Prostate gland (tissue), 2 donors: ENCODE measurements at regions not wholly inside any gene's neighbourhood (a gene's known extent, or its start where the extent isn't known, plus 50 kb on each side); places are given as distances from the start of the nearest gene placed in this dataset.

Experiments used
- DNase-seq: peaks from one replicate; pipeline ENCODE4 v3.0.0-alpha.2; 2019; ENCODE audit warnings: low spot score
- H3K27ac ChIP-seq, 2 donors: fragments of 200-600 bp; sonication (generic); 2 replicates each; pipeline ENCODE4 v1.5.1; 2017 to 2019
- H3K27me3 ChIP-seq: fragments of 200-600 bp; sonication (generic); replicated peaks from 2 replicates; pipeline ENCODE4 v1.5.1; 2019; ENCODE audit not compliant: insufficient read depth
- H3K36me3 ChIP-seq, 2 donors: fragments of 200-600 bp; sonication (generic); 1 replicate in 1 of 2; 2 replicates in 1 of 2; pipeline versions ENCODE4 v1.5.1 to v1.8.1; 2017 to 2019
- H3K4me1 ChIP-seq: fragments of 200-600 bp; sonication (generic); replicated peaks from 2 replicates; pipeline ENCODE4 v1.5.1; 2019
- H3K4me3 ChIP-seq, 2 donors: fragments of 200-600 bp; sonication (generic); 2 replicates each; pipeline ENCODE4 v1.5.1; 2017 to 2019
- H3K9me3 ChIP-seq: fragments of 200-600 bp; sonication (generic); 2 replicates; pipeline ENCODE4 v1.5.1; 2017
- POLR2A ChIP-seq: fragments of 450-650 bp; IDR thresholded peaks from one replicate; pipeline ENCODE4 v1.6.1; 2016; ENCODE audit warnings: antibody characterized with exemption, mild to moderate bottlenecking
- POLR2AphosphoS5 ChIP-seq: sonication (generic); formaldehyde crosslinking; IDR thresholded peaks from one replicate; pipeline ENCODE4 v1.6.1; 2017; ENCODE audit warnings: antibody characterized with exemption
- WGBS: methylation state at CpG from one replicate; pipeline ENCODE4 v1.1.5; 2018; 5-methylcytosine and 5-hydroxymethylcytosine counted together
- intact Hi-C: fragments of 100-400 bp; cut with DNase I; formaldehyde crosslinking; loops from one replicate; pipeline ENCODE4 v1.14.2; 2022
- TF ChIP-seq, protein P1 (sequence below), 4 experiments: fragments of 200-600 bp in 2 of 4; fragments of 450-650 bp in 2 of 4; sonication (generic) in 2 of 4; IDR thresholded peaks; 1 replicate in 3 of 4; 2 replicates in 1 of 4; pipeline ENCODE4 v1.5.1; 2016 to 2019; ENCODE audit warnings: antibody characterized with exemption in 4 of 4, mild to moderate bottlenecking in 2 of 4, moderate library complexity in 2 of 4

GRCh38 chr6:6971369-6971768 is 136.4 kb upstream of the RREB1 start:
- TF ChIP-seq POLR2AphosphoS5, result no peak
- TF ChIP-seq POLR2A, result no peak
- TF ChIP-seq, protein P1, sequence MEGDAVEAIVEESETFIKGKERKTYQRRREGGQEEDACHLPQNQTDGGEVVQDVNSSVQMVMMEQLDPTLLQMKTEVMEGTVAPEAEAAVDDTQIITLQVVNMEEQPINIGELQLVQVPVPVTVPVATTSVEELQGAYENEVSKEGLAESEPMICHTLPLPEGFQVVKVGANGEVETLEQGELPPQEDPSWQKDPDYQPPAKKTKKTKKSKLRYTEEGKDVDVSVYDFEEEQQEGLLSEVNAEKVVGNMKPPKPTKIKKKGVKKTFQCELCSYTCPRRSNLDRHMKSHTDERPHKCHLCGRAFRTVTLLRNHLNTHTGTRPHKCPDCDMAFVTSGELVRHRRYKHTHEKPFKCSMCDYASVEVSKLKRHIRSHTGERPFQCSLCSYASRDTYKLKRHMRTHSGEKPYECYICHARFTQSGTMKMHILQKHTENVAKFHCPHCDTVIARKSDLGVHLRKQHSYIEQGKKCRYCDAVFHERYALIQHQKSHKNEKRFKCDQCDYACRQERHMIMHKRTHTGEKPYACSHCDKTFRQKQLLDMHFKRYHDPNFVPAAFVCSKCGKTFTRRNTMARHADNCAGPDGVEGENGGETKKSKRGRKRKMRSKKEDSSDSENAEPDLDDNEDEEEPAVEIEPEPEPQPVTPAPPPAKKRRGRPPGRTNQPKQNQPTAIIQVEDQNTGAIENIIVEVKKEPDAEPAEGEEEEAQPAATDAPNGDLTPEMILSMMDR (IDR thresholded peaks at IDR 0.05), result no peak
- 91% methylated on average over 11 of the region's 11 CpGs for WGBS
- no peaks in the 10 kb centered on the region for H3K27me3 ChIP-seq
- H3K27ac ChIP-seq, result no peak overlapping the region
- no peaks in the 10 kb centered on the region for H3K36me3 ChIP-seq
- no peaks in the 10 kb centered on the region for H3K9me3 ChIP-seq
- no peaks in the 10 kb centered on the region for H3K4me1 ChIP-seq
- H3K4me3 ChIP-seq, result no peak overlapping the region
- intact Hi-C loops, result no loop called here
- DNase-seq, result no peak

GRCh38 chr6:6972456-6972855 is 135.3 kb upstream of the RREB1 start:
- no peaks in the 10 kb centered on the region for H3K9me3 ChIP-seq
- no peaks in the 10 kb centered on the region for H3K36me3 ChIP-seq
- H3K27ac ChIP-seq, result no peak overlapping the region
- no peak overlapping the region for H3K4me3 ChIP-seq
- H3K27me3 ChIP-seq, result no peaks in the 10 kb centered on the region
- intact Hi-C loops, result no loop called here
- DNase-seq, result no peak
- TF ChIP-seq POLR2A (no peak), POLR2AphosphoS5 (no peak)
- TF ChIP-seq, protein P1 (IDR thresholded peaks at IDR 0.05), result no peak
- WGBS, result 51% methylated on average over 2 of the region's 2 CpGs
- no peaks in the 10 kb centered on the region for H3K4me1 ChIP-seq

DNA sequence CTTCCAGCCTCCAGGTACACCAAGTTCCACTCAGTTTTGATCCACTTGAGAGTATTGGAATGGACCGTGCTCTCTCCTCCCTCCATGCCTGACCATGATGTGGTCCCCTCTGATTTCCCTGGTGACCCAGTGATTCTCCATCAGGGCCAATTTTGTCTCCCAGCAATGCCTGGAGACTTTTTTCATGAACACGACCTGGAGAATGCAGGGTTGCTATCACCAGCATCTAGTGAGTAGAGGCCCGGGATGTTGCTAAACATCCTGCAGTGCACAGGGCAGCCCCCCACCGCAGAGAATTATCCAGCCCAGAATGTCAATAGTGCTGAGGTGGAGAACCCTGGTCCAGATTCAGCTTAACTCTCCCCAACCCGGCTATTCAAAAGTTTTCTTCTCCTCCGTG is 134.0 kb upstream of the RREB1 start:
- WGBS, result 83% methylated on average over 6 of the region's 6 CpGs
- Histone ChIP-seq H3K9me3 (no peaks in the 10 kb centered on the region), H3K36me3 (no peaks in the 10 kb centered on the region), H3K4me1 (no peaks in the 10 kb centered on the region), H3K27ac (no peak overlapping the region), H3K27me3 (no peaks in the 10 kb centered on the region), H3K4me3 (no peak overlapping the region)
- intact Hi-C loops, result no loop called here
- TF ChIP-seq POLR2A (no peak), POLR2AphosphoS5 (no peak)
- TF ChIP-seq, protein P1 (IDR thresholded peaks at IDR 0.05), result no peak
- no peak for DNase-seq

GRCh38 chr6:6975459-6976111 is 132.2 kb upstream of the RREB1 start:
- no peak overlapping the region for H3K27ac ChIP-seq
- no peaks in the 10 kb centered on the region for H3K4me1 ChIP-seq
- no peaks in the 10 kb centered on the region for H3K9me3 ChIP-seq
- intact Hi-C loops, result no loop called here
- 72% methylated on average over 6 of the region's 6 CpGs for WGBS
- no peaks in the 10 kb centered on the region for H3K36me3 ChIP-seq
- no peaks in the 10 kb centered on the region for H3K27me3 ChIP-seq
- TF ChIP-seq POLR2A (no peak), POLR2AphosphoS5 (no peak)
- TF ChIP-seq, protein P1 (IDR thresholded peaks at IDR 0.05), result no peak
- DNase-seq, result no peak
- no peak overlapping the region for H3K4me3 ChIP-seq

GRCh38 chr6:6976193-6976592 is 131.6 kb upstream of the RREB1 start:
- DNase-seq, result no peak
- no peaks in the 10 kb centered on the region for H3K27me3 ChIP-seq
- no peaks in the 10 kb centered on the region for H3K4me1 ChIP-seq
- 83% methylated on average over 4 of the region's 4 CpGs for WGBS
- H3K27ac ChIP-seq, result no peak overlapping the region
- no peak overlapping the region for H3K4me3 ChIP-seq
- intact Hi-C loops, result no loop called here
- no peaks in the 10 kb centered on the region for H3K36me3 ChIP-seq
- no peak for TF ChIP-seq POLR2AphosphoS5
- H3K9me3 ChIP-seq, result no peaks in the 10 kb centered on the region
